ENCODE measurements at regions not wholly inside any gene's neighbourhood (a gene's known extent, or its start where the extent isn't known, plus 50 kb on each side); places are given as distances from the start of the nearest gene placed in this dataset.

DNA sequence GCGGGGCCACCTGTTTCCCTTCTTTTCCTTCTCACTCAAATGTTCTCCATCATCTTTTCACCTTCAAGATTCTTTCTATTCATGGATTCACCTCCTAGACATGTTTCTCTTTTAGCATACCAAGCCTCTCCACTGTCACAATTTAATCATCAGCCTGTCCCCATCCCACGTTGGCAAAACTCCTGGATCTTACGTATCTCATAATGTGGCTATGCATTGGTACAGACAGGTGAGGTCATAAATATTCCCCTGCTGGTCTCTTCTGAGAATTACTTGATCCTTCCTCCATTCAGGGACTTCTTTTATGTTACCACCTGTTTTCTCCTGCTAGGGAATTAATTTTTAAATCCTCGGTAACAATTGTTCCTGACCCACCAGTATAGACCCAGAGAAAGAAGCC is 262.6 kb upstream of the NEBL start:
- TF ChIP-seq, protein P1, sequence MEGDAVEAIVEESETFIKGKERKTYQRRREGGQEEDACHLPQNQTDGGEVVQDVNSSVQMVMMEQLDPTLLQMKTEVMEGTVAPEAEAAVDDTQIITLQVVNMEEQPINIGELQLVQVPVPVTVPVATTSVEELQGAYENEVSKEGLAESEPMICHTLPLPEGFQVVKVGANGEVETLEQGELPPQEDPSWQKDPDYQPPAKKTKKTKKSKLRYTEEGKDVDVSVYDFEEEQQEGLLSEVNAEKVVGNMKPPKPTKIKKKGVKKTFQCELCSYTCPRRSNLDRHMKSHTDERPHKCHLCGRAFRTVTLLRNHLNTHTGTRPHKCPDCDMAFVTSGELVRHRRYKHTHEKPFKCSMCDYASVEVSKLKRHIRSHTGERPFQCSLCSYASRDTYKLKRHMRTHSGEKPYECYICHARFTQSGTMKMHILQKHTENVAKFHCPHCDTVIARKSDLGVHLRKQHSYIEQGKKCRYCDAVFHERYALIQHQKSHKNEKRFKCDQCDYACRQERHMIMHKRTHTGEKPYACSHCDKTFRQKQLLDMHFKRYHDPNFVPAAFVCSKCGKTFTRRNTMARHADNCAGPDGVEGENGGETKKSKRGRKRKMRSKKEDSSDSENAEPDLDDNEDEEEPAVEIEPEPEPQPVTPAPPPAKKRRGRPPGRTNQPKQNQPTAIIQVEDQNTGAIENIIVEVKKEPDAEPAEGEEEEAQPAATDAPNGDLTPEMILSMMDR (IDR thresholded peaks at IDR 0.05), result no peak
- TF ChIP-seq POLR2AphosphoS5 (IDR thresholded peaks at IDR 0.05) (no peak), POLR2A (IDR thresholded peaks at IDR 0.05) (no peak), EP300 (IDR thresholded peaks at IDR 0.05; ENCODE audit: low read depth) (no peak)
